ES-I3 (cell line): ENCODE measurements at regions not wholly inside any gene's neighbourhood (a gene's known extent, or its start where the extent isn't known, plus 50 kb on each side); places are given as distances from the start of the nearest gene placed in this dataset.
"Not testable (repeated sequence)": the region's sequence is repeated elsewhere in the genome, so short reads cannot be mapped to it uniquely, and the experiment has no call there.

Experiments
- H3K36me3 ChIP-seq: 2 replicates; pipeline ENCODE4 v1.6.1; 2013; ENCODE audit warnings: mild to moderate bottlenecking, low read length, control low read depth, moderate library complexity; ENCODE audit not compliant: insufficient read depth
- H3K4me1 ChIP-seq: 2 replicates; pipeline ENCODE4 v1.6.1; 2013; ENCODE audit warnings: mild to moderate bottlenecking, control low read depth, low read length; ENCODE audit not compliant: insufficient read depth
- H3K9ac ChIP-seq: 2 replicates; pipeline ENCODE4 v1.6.1; 2013; ENCODE audit warnings: low read depth, mild to moderate bottlenecking, low read length, moderate library complexity
- H3K9me3 ChIP-seq: 2 replicates; pipeline ENCODE4 v1.6.1; 2013; ENCODE audit warnings: mild to moderate bottlenecking, low read length, moderate library complexity; ENCODE audit not compliant: control insufficient read depth, insufficient read depth

DNA sequence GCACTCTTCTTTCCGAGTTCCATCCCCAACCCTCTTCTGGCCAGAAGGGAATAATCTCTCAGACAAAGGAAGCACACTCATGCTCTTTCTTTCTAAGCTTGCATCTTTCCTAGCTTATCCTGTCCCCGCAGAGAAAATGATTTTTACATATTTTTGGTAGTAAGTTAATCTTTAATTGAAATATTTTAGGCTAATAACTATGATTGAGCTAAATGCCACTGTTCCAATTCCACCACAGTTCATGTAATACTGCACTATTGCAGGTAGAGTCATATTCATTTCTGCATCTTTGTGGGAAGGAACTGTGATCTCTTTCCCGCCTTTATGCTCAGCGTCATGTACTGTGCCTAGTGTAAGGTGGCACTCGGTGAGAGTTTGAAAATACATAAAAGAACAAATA is 158.9 kb upstream of the FOXG1 start:
- no peak overlapping the region for H3K9ac ChIP-seq
- H3K36me3 ChIP-seq = no peaks in the 10 kb centered on the region
- H3K4me1 ChIP-seq = no peaks in the 10 kb centered on the region
- H3K9me3 ChIP-seq = no peaks in the 10 kb centered on the region

DNA sequence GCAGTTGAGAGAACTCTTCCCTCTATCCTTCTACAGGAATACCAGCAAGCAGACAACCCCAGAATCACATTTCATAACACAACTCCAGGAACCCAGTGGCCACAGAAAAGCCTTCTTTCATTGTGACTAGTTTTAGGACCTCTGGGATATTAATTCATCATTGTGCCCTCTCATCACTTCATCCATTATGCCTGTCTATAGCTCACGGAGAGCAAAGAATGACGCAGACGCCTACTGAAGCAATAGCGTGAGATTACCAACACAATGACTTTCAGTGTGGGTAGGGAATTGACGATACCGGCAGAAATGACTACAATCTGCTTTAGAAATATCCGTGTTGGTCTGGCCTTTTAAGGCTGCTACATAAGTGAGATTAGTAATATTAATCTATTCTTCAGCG is 158.1 kb upstream of the FOXG1 start:
- no peak overlapping the region for H3K9ac ChIP-seq
- no peaks in the 10 kb centered on the region for H3K36me3 ChIP-seq
- no peaks in the 10 kb centered on the region for H3K4me1 ChIP-seq
- H3K9me3 ChIP-seq = no peaks in the 10 kb centered on the region

GRCh38 chr14:28608851-28609828 is 157.4 kb upstream of the FOXG1 start:
- Histone ChIP-seq H3K4me1 (no peaks in the 10 kb centered on the region), H3K9ac (no peak overlapping the region), H3K36me3 (no peaks in the 10 kb centered on the region), H3K9me3 (no peaks in the 10 kb centered on the region)

- Histone ChIP-seq H3K36me3 (no peaks in the 10 kb centered on the region), H3K9me3 (peaks cover 3% of the 10 kb centered on the region; the same call in 1 of the 2 replicates), H3K4me1 (no peaks in the 10 kb centered on the region)
These were observed 154.2 kb upstream of the FOXG1 start for GRCh38 chr14:28612414-28612813.

GRCh38 chr14:28613532-28613931 is 153.1 kb upstream of the FOXG1 start:
- Histone ChIP-seq H3K9ac (no peak overlapping the region), H3K9me3 (peaks cover 3% of the 10 kb centered on the region; the same call in 1 of the 2 replicates), H3K36me3 (no peaks in the 10 kb centered on the region), H3K4me1 (no peaks in the 10 kb centered on the region)

More at GRCh38 chr14:28612414-28612813, 154.2 kb upstream of the FOXG1 start:
- H3K9ac ChIP-seq = no peak overlapping the region

- H3K9me3 ChIP-seq = peaks cover 3% of the 10 kb centered on the region; the same call in 1 of the 2 replicates
- no peaks in the 10 kb centered on the region for H3K4me1 ChIP-seq
- H3K9ac ChIP-seq = no peak overlapping the region
- no peaks in the 10 kb centered on the region for H3K36me3 ChIP-seq
These were observed 139.8 kb upstream of the FOXG1 start for GRCh38 chr14:28626780-28627179.

GRCh38 chr14:28629328-28630004 is 137.1 kb upstream of the FOXG1 start:
- Histone ChIP-seq H3K9me3 (peaks cover 3% of the 10 kb centered on the region; the same call in 1 of the 2 replicates), H3K4me1 (no peaks in the 10 kb centered on the region), H3K36me3 (no peaks in the 10 kb centered on the region), H3K9ac (no peak overlapping the region)

DNA sequence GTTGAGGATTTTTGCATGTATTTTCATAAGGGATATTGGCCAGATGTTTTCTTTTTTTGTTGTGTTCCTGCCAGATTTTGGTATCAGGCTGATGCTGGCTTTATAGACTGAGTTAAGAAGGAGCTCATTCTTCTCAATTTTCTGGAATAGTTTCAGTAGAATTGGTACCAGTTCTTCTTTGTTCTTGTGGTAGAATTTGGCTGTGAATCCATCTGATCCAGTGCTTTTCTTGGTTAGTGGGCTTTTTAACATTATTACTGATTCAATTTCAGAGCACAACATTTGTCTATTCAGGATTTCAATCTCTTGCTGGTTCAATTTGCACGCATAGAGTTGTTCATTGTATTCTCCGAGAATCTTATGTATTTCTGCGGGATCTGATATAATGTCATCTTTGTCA is 136.5 kb upstream of the FOXG1 start:
- Histone ChIP-seq H3K36me3 (no peaks in the 10 kb centered on the region), H3K9ac (no peak overlapping the region), H3K9me3 (peaks cover 3% of the 10 kb centered on the region; the same call in 1 of the 2 replicates), H3K4me1 (no peaks in the 10 kb centered on the region)

- no peak overlapping the region for H3K9ac ChIP-seq
- no peaks in the 10 kb centered on the region for H3K4me1 ChIP-seq
- H3K9me3 ChIP-seq = peaks cover 3% of the 10 kb centered on the region; the same call in 1 of the 2 replicates
- no peaks in the 10 kb centered on the region for H3K36me3 ChIP-seq
These were observed 131.2 kb upstream of the FOXG1 start for GRCh38 chr14:28635387-28635786.

DNA sequence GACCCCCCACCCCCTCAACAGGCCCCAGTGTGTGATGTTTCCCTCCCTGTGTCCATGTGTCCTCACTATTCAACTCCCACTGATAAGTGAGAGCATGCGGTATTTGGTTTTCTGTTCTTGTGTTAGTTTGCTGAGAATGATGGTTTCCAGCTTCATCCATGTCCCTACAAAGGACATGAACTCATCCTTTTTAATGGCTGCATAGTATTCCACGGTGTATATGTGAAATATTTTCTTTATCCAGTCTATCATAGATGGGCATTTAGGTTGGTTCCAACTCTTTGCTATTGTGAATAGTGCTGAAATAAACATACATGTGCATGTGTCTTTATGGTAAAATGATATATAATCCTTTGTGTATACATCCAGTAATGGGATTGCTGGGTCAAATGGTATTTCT is 130.8 kb upstream of the FOXG1 start:
- not testable (repeated sequence) for H3K9me3 ChIP-seq, H3K36me3 ChIP-seq, H3K9ac ChIP-seq, H3K4me1 ChIP-seq

DNA sequence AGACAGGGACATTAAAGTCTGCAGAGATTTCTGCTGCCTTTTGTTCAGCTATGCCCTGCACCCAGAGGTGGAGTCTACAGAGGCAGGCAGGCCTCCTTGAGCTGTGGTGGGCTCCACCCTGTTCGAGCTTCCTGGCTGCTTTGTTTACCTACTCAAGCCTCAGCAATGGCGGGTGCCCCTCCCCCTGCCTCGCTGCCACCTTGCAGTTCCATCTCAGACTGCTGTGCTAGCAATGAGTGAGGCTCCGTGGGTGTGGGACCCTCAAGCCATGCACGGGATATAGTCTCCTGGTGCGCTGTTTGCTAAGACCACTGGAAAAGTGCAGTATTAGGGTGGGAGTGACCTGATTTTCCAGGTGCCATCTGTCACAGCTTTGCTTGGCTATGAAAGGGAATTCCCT is 125.4 kb upstream of the FOXG1 start:
- H3K9me3 ChIP-seq, H3K9ac ChIP-seq, H3K36me3 ChIP-seq, H3K4me1 ChIP-seq: not testable (repeated sequence)

DNA sequence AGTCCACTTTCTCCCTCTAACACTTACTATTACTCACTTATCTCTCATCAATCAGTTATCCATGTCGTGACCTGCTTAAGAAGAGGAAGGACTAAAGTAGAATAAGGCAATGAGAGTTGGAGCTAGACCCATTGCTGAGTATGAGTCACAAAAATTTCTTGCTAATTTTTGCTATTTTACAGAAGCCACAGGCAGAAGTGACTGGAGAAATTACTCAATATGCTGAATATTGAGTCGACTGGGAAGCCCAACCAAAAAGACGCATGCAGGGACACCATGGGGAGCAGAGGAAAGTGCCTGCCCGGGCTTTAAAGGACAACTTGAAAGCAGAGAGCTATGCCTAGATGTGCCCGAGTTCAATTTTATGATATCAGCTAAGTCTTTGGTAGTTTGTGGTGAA is 115.4 kb upstream of the FOXG1 start:
- Histone ChIP-seq H3K4me1 (peaks cover 9% of the 10 kb centered on the region), H3K9ac (no peak overlapping the region), H3K9me3 (no peaks in the 10 kb centered on the region), H3K36me3 (no peaks in the 10 kb centered on the region)

DNA sequence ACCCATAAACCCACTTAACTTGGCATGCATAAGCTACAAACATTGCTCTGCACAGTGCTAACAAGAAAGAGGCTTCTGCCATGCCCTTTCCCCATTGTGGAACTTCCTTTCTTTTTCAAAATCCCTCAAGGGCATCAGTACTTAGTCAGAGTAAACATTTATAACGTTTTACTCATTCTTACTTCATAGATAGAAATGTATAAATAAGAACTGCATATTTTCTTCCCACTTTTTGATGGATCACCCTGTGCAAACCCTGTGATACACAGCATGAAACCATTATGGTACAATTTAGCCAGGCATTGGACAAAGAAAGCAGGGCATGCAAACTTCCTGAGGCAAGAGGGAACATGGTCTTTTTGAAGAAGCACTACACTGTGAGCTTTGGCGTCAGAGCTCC is 113.8 kb upstream of the FOXG1 start:
- no peak overlapping the region for H3K9ac ChIP-seq
- peaks cover 9% of the 10 kb centered on the region for H3K4me1 ChIP-seq
- no peaks in the 10 kb centered on the region for H3K36me3 ChIP-seq
- no peaks in the 10 kb centered on the region for H3K9me3 ChIP-seq

DNA sequence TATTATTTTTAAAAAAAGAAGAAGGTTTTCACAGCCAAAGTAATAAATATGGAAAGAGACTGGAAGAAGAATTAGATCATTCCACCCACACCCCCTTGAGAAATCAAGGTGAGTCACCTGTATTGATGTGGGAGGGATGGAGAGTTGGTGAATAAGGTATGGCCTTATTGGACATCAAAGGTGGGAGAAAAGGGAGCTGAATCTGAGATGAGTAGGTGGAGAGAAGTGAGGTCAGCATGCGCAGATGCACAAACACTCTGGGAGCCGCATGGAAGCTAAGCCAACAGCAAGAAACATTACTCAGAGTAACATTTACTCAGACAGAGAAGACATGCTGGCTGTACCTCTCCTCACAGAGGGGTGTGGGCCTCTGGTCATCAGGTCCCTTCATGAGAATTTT is 113.1 kb upstream of the FOXG1 start:
- Histone ChIP-seq H3K9ac (no peak overlapping the region), H3K36me3 (no peaks in the 10 kb centered on the region), H3K4me1 (peaks cover 9% of the 10 kb centered on the region), H3K9me3 (no peaks in the 10 kb centered on the region)
